ENCODE measurements at regions not wholly inside any gene's neighbourhood (a gene's known extent, or its start where the extent isn't known, plus 50 kb on each side); places are given as distances from the start of the nearest gene placed in this dataset.

DNA sequence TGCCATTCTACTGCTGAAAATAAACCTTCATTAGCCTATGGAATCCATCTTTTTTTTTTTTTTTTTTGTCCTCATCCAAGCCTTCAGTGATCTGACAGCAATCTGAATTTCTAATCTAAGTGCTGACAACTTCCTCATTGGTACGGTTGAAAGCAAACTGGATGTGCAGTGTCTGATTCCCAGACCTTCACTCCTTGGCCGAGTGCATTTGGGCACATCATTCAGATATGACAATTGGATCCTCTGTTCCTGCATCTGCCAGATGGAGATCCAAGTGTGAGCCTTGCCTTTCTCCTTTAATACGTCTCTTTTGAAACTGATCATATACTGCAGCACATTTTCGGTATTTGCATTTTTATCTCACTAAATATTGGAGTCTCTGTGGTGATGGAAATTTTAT, 713.1 kb downstream of the DCDC2C start:
- in situ Hi-C loops (cut with MboI; ENCODE audit: low sequenced_read_pairs, unreplicated experiment): no loop called here
- TF ChIP-seq, protein P1, sequence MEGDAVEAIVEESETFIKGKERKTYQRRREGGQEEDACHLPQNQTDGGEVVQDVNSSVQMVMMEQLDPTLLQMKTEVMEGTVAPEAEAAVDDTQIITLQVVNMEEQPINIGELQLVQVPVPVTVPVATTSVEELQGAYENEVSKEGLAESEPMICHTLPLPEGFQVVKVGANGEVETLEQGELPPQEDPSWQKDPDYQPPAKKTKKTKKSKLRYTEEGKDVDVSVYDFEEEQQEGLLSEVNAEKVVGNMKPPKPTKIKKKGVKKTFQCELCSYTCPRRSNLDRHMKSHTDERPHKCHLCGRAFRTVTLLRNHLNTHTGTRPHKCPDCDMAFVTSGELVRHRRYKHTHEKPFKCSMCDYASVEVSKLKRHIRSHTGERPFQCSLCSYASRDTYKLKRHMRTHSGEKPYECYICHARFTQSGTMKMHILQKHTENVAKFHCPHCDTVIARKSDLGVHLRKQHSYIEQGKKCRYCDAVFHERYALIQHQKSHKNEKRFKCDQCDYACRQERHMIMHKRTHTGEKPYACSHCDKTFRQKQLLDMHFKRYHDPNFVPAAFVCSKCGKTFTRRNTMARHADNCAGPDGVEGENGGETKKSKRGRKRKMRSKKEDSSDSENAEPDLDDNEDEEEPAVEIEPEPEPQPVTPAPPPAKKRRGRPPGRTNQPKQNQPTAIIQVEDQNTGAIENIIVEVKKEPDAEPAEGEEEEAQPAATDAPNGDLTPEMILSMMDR (IDR thresholded peaks at IDR 0.05; ENCODE audit: borderline replicate concordance, control extremely low read depth, extremely low read depth, insufficient read depth, missing control alignments): no peak

DNA sequence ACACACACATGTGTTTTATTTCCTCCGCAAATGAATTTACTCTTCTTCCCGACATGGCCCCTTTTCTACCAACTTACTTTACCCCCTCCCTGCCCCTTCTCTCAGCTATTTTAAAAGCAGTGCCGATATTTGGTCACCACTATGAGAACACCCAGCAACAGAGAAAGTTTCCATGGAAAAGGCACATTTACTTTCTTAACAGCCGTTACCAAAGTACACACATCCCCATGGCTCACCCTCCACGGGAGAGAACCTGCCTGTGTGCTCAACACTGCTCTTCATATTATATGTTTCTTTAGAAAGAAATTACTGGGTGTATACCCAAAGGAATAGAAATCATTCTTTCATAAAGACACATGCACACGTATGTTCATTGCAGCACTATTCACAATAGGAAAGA, 714.4 kb downstream of the DCDC2C start:
- in situ Hi-C loops (cut with MboI; ENCODE audit: low sequenced_read_pairs, unreplicated experiment): no loop called here
- DNase-seq (ENCODE audit: low spot score): no peak

More for the DNA sequence above, 713.1 kb downstream of the DCDC2C start:
- DNase-seq (ENCODE audit: low spot score): no peak

DNA sequence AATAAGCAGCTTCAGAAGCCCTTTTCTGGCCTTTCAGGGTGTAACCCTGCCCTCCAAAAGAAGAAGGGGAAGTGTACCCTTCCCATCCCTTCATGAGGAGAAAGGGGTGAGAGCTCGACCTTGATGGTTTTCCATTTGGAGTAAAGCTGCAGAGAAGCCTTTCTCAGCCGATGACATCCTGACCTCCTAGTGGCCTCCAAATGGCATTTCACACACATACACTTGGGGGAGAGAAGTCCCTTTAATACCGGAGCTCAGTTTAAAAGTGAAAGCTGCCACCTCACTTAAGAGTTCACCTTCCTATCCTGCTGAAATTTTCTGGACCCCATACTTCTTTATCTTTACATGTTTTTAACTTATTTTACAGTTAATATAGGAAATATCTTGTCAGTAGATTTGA, 716.7 kb downstream of the DCDC2C start:
- in situ Hi-C loops (cut with MboI; ENCODE audit: low sequenced_read_pairs, unreplicated experiment): no loop called here
- no peak for DNase-seq (ENCODE audit: low spot score)
- TF ChIP-seq, protein P1 (IDR thresholded peaks at IDR 0.05; ENCODE audit: borderline replicate concordance, control extremely low read depth, extremely low read depth, insufficient read depth, missing control alignments): no peak

More for the DNA sequence above, 714.4 kb downstream of the DCDC2C start:
- TF ChIP-seq, protein P1 (IDR thresholded peaks at IDR 0.05; ENCODE audit: borderline replicate concordance, control extremely low read depth, extremely low read depth, insufficient read depth, missing control alignments): no peak

DNA sequence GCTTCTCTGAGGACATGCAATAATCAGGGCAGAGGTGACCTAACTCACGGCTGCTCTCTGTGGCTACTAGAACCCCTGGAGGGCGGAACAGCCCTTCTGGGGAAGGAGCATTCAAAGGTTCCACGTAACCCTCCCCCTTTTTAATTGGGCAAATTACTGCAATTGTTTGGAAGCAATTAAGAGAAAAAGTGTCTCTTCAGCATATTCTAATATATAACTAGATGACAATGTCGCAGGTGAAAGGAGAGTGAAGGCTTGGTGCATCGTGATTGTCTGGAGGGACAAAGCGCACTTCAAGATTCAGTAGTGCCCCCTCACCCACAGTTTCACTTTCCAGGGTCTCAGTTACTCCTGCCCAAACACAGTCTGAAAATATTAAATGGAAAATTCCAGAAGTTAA, 720.8 kb downstream of the DCDC2C start:
- TF ChIP-seq, protein P1 (IDR thresholded peaks at IDR 0.05; ENCODE audit: borderline replicate concordance, control extremely low read depth, extremely low read depth, insufficient read depth, missing control alignments): no peak
- DNase-seq (ENCODE audit: low spot score): no peak
- in situ Hi-C loops (cut with MboI; ENCODE audit: low sequenced_read_pairs, unreplicated experiment): no loop called here

DNA sequence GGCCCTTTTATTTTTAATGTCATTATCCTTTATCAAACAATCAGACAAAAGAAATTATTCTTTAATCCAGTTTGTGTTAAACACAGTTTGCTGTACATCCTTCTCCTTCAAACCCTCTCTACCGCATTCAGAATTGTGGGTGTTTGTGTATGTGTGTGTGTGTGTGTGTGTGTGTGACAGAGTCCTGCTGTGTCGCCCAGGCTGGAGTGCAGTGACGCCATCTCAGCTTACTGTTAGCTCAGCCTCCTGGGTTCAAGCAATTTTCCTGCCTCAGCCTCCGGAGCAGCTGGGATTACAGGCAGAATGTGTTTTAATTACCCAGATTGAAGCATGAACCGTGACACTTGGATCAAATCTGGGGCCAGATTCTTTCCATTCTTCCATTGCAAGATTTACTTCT, 723.7 kb downstream of the DCDC2C start:
- in situ Hi-C loops (cut with MboI; ENCODE audit: low sequenced_read_pairs, unreplicated experiment): no loop called here
- DNase-seq (ENCODE audit: low spot score): no peak
- TF ChIP-seq, protein P1 (IDR thresholded peaks at IDR 0.05; ENCODE audit: borderline replicate concordance, control extremely low read depth, extremely low read depth, insufficient read depth, missing control alignments): no peak

DNA sequence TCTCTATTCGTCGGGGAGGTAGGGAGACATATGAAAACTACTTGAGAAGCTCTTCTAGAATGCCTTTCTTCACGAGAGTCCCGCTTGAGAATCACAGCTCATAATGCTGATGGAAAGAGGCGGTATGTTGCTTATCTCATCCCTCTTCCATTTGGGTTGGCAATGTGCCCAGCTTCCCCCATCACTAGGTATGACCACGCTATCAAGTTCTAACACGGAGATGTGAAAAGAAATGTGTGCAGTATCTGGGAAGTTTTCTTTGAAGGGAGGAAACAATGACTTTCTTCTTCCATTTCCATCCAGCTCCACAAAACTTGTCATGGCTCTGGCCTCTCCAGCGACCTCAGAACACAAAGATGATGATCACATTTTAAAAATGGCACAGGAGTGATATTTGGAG, 742.4 kb downstream of the DCDC2C start:
- TF ChIP-seq, protein P1 (IDR thresholded peaks at IDR 0.05; ENCODE audit: borderline replicate concordance, control extremely low read depth, extremely low read depth, insufficient read depth, missing control alignments): no peak
- DNase-seq (ENCODE audit: low spot score): no peak
- in situ Hi-C loops (cut with MboI; ENCODE audit: low sequenced_read_pairs, unreplicated experiment): no loop called here

DNA sequence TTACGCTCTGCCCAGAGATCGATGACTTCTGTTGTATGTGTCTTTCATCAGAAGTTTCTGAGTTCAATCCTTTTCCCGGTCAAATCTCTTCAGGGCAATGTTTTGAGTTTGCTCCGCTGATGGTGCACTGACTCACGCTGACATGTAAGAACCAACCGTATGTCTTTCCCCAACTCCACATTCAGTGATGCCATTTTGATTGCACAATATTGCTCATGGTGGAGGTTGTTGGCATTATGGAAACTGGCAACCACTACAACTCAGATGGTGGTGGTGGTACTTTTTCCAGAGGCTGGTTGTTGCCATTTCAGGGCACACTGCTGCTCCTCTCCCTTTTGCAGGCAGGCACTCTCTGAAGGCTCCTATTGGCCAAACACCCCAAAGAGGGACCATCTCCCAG, 751.5 kb downstream of the DCDC2C start:
- DNase-seq (ENCODE audit: low spot score): no peak
- TF ChIP-seq, protein P1 (IDR thresholded peaks at IDR 0.05; ENCODE audit: borderline replicate concordance, control extremely low read depth, extremely low read depth, insufficient read depth, missing control alignments): no peak
- in situ Hi-C loops (cut with MboI; ENCODE audit: low sequenced_read_pairs, unreplicated experiment): no loop called here
